HG03039 (cell line): ENCODE measurements at regions not wholly inside any gene's neighbourhood (a gene's known extent, or its start where the extent isn't known, plus 50 kb on each side); places are given as distances from the start of the nearest gene placed in this dataset.

ENCODE experiments used
- ATAC-seq: cut with Tn5 transposase; IDR thresholded peaks from one replicate; pipeline ENCODE4 v1.9.1; 2021; ENCODE audit warnings: mild to moderate bottlenecking, moderate library complexity; ENCODE audit not compliant: unreplicated experiment

GRCh38 chr12:124687917-124688316 is 120.5 kb upstream of the NCOR2 start:
- no peak for ATAC-seq

- no peak for ATAC-seq
These were observed 119.9 kb upstream of the NCOR2 start for GRCh38 chr12:124687174-124687902.

GRCh38 chr12:124686370-124687173 is 119.2 kb upstream of the NCOR2 start:
- no peak for ATAC-seq

- ATAC-seq: no peak
These were observed 118.4 kb upstream of the NCOR2 start for GRCh38 chr12:124685689-124686369.

GRCh38 chr12:124684971-124685688 is 117.7 kb upstream of the NCOR2 start:
- ATAC-seq: no peak

GRCh38 chr12:124684496-124684895 is 117.1 kb upstream of the NCOR2 start:
- no peak for ATAC-seq

- no peak for ATAC-seq
These were observed 116.0 kb upstream of the NCOR2 start for GRCh38 chr12:124683152-124684124.

GRCh38 chr12:124682425-124683151 is 115.2 kb upstream of the NCOR2 start:
- ATAC-seq: no peak

GRCh38 chr12:124681779-124682391 is 114.5 kb upstream of the NCOR2 start:
- ATAC-seq: no peak

GRCh38 chr12:124680863-124681778 is 113.7 kb upstream of the NCOR2 start:
- ATAC-seq: no peak

- ATAC-seq: no peak
These were observed 112.3 kb upstream of the NCOR2 start for GRCh38 chr12:124679533-124680371.

- ATAC-seq: no peak
These were observed 111.6 kb upstream of the NCOR2 start for GRCh38 chr12:124679047-124679446.

GRCh38 chr12:124678421-124678893 is 111.0 kb upstream of the NCOR2 start:
- no peak for ATAC-seq

- no peak for ATAC-seq
These were observed 110.3 kb upstream of the NCOR2 start for GRCh38 chr12:124677552-124678356.

- ATAC-seq: no peak
These were observed 109.5 kb upstream of the NCOR2 start for GRCh38 chr12:124676714-124677462.
